ENCODE measurements at regions not wholly inside any gene's neighbourhood (a gene's known extent, or its start where the extent isn't known, plus 50 kb on each side); places are given as distances from the start of the nearest gene placed in this dataset.
A peak's percentile ranks its signal among the peaks of the same experiment; 100 is the strongest.

GRCh38 chr4:13316354-13316753, 167.8 kb downstream of the RAB28 start:
- intact Hi-C loops (cut with micrococcal nuclease), result no loop called here
- ATAC-seq (no peak), DNase-seq (no peak)

DNA sequence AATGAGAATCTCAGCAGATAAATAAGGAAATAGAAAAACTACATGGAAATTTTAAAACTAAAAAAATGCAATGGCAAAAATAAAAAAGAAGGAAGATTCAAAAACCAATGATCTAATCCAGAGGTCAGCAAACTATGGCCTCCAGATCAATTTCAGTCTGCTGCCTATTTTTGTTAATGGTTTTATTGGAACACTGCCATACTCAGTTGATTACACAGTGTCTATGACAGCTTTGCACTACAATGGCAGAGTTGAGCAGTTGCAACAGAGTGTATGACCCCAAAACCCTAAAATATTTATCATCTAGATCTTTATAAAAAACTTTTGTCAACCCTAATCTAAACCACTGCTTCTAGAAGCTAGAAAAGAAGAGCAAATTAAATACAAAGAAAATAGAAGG, 170.3 kb downstream of the RAB28 start:
- no peak for DNase-seq
- peak; percentile 40 for ATAC-seq
- intact Hi-C loops (cut with micrococcal nuclease), result no loop called here

GRCh38 chr4:13312264-13312663, 171.9 kb downstream of the RAB28 start:
- no peak for DNase-seq
- ATAC-seq, result no peak
- intact Hi-C loops (cut with micrococcal nuclease), result no loop called here

- no peak for ATAC-seq
- intact Hi-C loops (cut with micrococcal nuclease), result no loop called here
These were observed 174.4 kb downstream of the RAB28 start for GRCh38 chr4:13309751-13310150.

GRCh38 chr4:13306356-13306755, 177.8 kb downstream of the RAB28 start:
- DNase-seq, result no peak
- intact Hi-C loops (cut with micrococcal nuclease), result no loop called here
- no peak for ATAC-seq

More at GRCh38 chr4:13309751-13310150, 174.4 kb downstream of the RAB28 start:
- DNase-seq, result no peak

DNA sequence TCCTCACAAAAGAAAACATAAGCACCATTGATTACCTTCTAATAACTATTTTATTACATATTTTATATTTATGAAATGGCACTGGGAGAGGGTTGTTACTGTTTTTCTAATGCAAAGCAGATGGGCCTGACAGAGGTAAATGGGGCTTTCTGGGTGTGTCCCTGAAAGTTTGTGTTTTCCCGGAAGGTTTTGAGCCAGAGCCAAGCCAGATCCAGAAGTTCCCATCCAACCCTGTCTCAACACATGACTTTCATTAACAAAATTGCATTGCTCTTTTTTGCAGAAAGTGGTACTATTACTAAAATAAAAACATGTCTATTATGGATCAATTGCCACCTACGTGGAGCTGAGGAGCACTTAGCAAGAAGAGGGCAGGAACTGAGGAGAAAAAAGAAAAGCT, 181.3 kb downstream of the RAB28 start:
- DNase-seq, result no peak
- no peak for ATAC-seq
- intact Hi-C loops (cut with micrococcal nuclease), result no loop called here

- no peak for DNase-seq
- intact Hi-C loops (cut with micrococcal nuclease), result no loop called here
- no peak for ATAC-seq
These were observed 184.8 kb downstream of the RAB28 start for GRCh38 chr4:13299343-13299742.

DNA sequence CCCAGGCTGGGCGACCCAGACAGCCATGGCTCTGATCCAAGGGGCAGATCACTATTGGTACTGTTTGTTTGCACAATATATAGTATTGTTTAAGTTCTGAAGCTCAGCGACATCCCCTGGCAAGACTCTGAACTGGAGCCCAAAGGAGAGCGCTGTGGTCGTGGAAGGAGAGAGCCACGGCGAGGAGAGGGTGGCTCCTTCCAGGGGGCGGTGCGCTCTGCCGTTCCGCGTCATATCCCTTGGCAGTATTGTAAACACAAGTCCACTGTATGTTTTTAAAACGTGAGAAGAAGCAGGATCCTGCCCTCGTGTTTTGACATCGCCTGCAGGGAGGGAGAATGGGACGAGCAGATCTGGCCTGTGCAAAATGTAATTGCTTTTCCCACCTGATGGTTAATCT, 185.5 kb downstream of the RAB28 start:
- DNase-seq, result no peak
- intact Hi-C loops (cut with micrococcal nuclease), result no loop called here
- no peak for ATAC-seq

GRCh38 chr4:13296986-13297385, 187.2 kb downstream of the RAB28 start:
- intact Hi-C loops (cut with micrococcal nuclease), result no loop called here
- no peak for ATAC-seq
- DNase-seq, result no peak

DNA sequence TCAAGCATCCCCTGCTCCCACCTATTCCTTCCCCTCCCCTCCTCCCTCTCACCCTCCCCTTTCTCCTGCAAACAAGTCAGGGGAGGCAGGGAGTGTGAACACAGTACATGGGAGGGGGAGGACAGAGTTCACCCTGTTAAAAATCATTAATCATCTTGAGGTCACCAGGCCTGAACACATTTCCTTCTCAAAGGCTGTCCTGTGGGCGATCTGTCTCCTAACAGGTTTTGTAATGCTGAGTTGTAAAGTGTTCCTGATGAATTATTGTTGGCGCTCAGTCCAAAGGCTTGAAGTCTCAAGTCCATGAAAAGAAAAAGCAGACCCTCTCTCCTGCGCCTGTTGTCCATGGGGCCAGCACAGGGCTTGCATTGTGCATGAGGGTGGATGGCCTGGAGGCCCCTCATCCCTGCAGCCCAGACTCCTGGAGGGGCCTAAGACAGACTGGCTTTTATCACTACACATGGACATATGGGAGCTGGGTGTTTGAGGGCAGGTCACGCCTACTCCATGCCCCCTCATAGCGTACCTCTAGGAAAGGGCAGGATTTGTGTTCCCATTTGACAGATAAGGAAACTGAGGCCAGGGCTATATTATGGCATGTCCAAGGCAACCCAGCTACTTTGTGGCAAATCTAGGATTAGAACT, 189.1 kb downstream of the RAB28 start:
- ATAC-seq (no peak), DNase-seq (no peak)
- intact Hi-C loops (cut with micrococcal nuclease), result no loop called here

DNA sequence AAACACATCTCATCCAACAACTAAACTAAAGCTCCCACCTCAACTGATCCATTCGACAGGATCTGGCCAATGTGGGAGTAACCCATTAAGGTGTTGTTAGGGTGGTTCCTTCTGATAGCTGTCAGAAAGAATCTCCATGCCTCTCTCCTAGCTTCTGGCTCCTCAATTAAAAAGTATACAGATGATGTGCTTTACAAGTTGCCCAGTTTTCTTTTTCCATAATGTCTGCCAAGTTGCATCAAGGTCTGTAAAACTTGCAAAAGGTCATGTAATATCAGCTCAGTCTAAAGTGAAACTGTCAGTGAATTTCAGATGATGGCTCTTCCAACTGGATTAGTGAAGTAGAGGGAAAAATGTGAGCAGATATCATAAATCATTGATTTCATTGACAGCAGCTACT, 191.8 kb downstream of the RAB28 start:
- intact Hi-C loops (cut with micrococcal nuclease), result no loop called here
- DNase-seq (no peak), ATAC-seq (peak; percentile 77)

DNA sequence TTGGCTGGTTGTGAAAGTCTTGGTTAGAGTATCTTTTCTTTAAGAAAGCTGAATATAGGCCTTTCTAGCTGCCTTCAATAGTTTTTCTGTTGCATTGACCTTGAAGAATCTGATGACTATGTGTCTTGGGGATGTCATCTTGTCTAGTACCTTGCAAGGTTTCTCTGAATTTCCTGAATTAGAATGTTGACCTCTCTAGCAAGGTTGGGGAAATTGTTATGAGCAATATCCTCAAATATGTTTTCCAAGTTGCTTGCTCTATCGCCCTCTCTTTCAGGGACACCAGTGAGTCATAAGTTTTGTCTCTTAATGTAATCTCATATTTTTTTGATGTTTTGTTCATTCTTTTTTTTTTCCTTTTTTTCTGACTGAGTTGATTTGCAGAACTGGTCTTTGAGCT, 194.7 kb downstream of the RAB28 start:
- ATAC-seq (no peak), DNase-seq (no peak)
- intact Hi-C loops (cut with micrococcal nuclease), result no loop called here

- ATAC-seq, result no peak
- intact Hi-C loops (cut with micrococcal nuclease), result no loop called here
- no peak for DNase-seq
These were observed 198.8 kb downstream of the RAB28 start for GRCh38 chr4:13285336-13285735.

- no peak for ATAC-seq
- DNase-seq, result no peak
- intact Hi-C loops (cut with micrococcal nuclease), result no loop called here
These were observed 199.2 kb downstream of the RAB28 start for GRCh38 chr4:13284932-13285331.

DNA sequence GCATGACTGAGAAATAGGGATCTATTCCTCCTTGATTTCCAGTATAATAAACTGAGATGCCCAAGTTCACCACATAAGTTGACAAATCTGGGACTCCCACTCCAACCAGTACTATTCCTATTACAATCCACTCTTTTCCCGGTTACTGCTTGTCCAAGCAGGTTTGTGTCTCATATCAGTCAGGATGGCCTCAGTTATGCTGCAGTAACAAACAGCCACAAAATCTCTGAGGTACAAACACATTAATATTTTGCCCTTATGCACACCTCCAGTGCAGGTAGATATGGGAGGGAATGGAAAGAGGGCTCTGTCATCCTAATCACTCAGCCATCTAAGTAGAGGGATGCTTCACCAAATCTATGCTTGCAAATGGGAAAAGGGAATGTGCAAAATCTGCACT, 207.8 kb downstream of the RAB28 start:
- ATAC-seq, result no peak
- intact Hi-C loops (cut with micrococcal nuclease), result no loop called here
- DNase-seq, result no peak

- no peak for DNase-seq
- ATAC-seq, result no peak
- intact Hi-C loops (cut with micrococcal nuclease), result no loop called here
These were observed 215.4 kb downstream of the RAB28 start for GRCh38 chr4:13268703-13269102.

- ATAC-seq (no peak), DNase-seq (no peak)
- intact Hi-C loops (cut with micrococcal nuclease), result no loop called here
These were observed 216.0 kb downstream of the RAB28 start for GRCh38 chr4:13268165-13268564.

- DNase-seq (no peak), ATAC-seq (no peak)
- intact Hi-C loops (cut with micrococcal nuclease), result no loop called here
These were observed 217.0 kb downstream of the RAB28 start for GRCh38 chr4:13267091-13267490.

DNA sequence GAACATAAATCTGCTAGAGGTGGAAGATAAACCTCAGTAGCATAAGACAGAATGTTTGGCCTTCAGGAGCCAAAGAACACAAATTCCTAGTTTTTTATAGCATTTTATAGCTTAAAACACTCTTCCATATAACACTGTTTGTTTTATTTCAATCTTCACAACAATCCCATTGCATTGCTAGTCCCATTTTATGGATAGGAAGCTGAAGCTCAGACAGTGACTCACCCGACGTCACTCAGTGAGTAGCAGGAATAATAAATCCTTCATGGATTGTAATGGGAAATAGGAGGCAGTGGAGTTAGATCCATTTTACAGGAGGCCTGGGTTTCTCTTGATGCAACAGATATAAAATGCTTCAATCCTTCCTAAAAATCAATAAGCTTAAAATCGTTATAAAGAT, 217.5 kb downstream of the RAB28 start:
- no peak for ATAC-seq

GRCh38 chr4:13263967-13264525, 220.1 kb downstream of the RAB28 start:
- intact Hi-C loops (cut with micrococcal nuclease), result no loop called here
- DNase-seq (no peak), ATAC-seq (no peak)

More for the DNA sequence above, 217.5 kb downstream of the RAB28 start:
- intact Hi-C loops (cut with micrococcal nuclease), result no loop called here
- DNase-seq, result no peak

DNA sequence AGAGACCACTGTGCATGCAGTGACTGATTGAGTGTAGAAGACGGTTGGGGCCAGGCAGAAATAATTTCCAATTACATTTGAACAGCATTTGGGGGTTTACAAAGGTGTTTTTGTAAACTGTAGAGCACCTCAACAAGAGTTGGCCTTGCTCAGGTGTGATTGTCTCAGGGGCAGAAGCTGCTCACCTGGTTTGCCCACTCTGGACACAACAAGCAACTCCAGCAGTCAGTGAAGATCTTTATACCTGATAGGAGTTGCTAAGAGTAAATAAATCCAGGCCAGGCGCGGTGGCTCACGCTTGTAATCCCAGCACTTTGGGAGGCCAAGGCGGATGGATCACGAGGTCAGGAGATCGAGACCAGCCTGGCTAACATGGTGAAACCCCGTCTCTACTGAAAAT, 221.3 kb downstream of the RAB28 start:
- DNase-seq (no peak), ATAC-seq (no peak)
- intact Hi-C loops (cut with micrococcal nuclease), result no loop called here
